ENCODE measurements at regions not wholly inside any gene's neighbourhood (a gene's known extent, or its start where the extent isn't known, plus 50 kb on each side); places are given as distances from the start of the nearest gene placed in this dataset.

DNA sequence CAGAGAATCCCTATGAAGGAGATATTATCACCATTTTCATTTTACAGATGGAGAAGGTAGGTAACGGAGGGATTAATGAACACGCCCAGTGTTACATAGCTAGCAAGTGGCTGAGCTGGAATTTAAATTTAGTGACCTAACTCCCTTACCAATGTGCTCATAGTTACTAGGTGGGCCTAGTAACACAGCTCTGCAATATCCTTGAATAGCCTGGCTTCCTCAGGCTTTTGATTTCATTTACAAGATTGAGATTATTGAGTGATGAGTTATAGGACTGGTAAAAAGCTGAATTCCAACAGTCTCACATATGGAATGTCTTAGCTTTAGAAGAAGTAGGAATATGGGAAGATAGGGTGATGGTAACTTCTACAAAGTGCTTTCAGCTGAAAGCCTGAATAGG lies 336.3 kb upstream of the KIF2A start:
- no peak for DNase-seq

DNA sequence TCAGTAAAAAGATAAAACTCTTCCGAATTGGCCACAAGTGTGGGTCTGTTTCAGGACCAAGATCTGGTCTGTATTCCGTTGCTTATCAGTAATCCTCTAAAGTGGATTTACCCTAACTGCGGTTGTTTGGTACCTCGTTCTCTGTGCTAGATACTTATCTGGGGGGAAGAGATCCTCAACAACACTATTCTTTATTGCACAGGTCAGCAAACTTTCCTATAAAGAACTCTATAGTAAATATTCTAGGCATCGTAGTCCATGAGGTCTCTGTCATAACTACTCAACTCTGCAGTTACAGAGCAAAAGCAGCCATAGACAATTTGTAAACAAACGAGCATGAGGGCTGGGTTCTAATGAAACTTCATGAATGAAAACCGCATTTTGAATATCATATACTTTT lies 335.8 kb upstream of the KIF2A start:
- DNase-seq = no peak

DNA sequence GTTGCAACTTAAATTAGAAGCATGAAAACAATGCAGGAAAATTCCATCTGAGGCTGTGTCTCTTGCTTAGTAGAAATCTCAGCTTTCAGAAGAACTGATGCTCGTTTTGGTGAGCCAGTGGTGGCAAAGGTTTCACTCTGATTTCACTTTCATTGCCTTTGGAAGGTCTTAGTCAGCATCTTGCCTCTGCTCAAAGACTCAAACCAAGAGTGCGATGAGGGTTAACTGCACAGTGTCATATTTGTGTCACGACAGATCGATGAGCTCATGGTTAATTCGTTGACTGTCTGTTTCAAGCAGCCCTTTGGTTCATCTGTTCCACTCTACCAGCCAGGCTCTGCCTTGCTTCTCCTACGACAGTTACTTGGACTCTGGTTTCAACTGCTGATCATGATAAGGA lies 331.3 kb upstream of the KIF2A start:
- DNase-seq = peak; percentile 64

DNA sequence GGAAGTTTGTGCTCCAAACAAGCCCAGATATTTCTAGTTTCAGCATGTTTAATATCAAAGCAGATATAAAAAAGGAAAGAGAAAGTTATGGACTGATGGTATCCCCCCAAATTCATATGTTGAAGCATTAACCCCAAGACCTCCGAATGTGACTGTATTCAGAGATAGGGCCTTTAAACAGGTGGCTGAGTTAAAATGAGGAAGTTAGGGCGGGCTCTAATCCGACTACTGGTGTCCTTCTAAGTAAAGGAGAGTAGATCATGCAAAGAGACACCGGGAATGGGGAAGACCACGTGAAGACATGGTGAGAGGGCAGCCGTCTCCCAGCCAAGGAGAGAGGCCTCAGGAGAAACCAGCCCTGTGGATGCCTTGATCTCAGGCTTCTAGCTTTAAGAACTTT lies 324.1 kb upstream of the KIF2A start:
- no peak for DNase-seq

DNA sequence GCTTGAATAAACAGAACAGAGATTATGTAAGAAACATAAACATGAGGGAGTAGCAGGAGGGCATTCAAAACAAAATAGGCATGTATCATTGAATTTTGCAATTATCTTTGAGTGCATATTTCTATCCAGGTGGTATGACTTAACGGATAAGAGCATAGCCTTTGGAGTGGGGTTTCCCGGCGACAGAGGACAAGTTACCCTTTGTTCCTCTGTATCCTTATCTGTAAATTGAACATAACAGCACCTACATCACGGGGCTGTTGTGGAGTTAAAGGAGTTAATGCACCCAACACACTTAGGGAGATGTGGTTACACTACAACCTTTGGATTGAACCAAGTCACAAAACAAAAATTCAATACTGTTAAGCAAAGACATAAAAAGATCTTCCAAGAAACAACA lies 314.6 kb upstream of the KIF2A start:
- no peak for DNase-seq

DNA sequence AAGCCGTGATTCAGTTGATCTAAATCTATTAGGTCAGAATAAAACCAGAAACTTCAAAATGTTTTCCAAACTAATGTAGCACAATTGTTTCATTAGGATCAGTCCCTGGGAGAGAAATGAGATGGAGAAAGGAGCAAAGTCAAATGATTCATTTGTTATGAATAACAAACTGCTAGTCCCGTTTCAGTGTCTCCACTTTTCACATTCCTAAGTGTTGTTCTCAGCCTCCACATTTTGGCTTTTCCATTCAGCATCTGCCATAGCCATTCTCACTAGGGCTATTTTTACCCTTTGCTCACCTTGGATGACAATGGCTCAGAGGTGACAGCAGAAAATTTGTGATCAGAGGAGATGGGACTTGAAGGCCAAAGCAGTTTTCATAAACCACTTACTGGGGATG lies 314.1 kb upstream of the KIF2A start:
- DNase-seq = no peak

DNA sequence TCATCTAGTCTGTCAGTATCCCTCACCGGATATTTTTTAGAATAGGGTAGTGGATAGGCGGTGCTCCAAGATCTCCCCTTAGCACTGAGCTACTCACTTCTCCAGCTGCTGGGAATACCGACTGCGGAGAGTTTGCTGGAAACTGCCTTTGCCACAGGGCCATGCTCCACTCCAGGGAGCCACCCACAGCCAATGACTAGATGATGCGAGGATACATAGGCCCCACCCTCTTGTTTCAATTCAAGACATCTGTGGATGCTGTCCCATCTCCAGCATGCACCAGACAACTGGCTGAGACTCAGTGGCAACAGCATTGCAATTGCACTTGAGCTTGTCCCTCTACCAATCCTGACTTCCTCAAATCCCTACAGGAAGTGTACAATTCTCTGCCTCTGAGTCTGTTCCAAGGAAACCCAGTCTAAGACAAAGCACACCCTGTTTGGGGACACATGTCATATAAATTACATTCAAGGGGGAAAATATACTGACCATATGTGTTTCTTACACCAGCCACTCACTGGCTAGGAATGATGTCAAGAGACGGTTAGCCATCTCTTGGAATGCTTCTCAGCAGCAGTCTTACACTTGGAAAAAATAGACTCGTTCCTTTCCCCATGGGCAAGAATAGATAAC lies 312.6 kb upstream of the KIF2A start:
- DNase-seq = no peak

DNA sequence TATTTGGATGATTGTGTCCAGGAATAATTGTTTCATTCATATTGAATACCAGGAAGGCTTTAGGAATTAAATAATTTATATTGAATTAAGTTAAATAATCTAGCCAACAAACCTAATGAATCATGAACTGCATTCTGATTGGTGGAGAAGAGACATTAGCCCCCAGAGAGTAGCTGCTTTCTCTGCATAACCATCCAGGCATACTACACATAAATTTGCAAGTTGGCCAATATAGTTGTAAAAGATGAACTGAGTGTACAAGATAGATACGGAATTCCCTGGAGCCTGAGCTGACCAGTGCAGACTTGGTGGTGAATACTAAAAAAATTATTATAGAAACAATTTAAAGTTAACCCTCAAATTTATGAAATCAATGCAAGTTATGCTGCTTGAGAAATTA lies 311.8 kb upstream of the KIF2A start:
- DNase-seq = no peak

DNA sequence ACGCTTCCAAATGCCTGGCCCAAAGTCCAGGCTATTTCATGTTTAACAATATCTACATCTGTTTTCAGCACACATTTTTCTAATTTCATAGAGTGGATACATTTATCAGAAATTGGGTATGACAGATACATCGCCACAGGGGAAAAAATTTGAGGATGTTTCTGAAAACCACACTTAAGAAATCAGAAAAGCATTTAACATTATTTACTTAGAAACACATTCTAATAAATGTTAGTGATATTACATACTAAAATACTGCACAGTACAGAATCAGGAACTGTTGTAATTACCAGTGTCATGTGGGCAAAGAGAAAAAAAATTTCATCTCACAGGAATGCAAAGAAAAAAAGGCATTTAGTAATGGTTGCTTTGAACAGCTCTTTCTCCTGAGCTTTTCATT lies 310.5 kb upstream of the KIF2A start:
- DNase-seq = no peak

DNA sequence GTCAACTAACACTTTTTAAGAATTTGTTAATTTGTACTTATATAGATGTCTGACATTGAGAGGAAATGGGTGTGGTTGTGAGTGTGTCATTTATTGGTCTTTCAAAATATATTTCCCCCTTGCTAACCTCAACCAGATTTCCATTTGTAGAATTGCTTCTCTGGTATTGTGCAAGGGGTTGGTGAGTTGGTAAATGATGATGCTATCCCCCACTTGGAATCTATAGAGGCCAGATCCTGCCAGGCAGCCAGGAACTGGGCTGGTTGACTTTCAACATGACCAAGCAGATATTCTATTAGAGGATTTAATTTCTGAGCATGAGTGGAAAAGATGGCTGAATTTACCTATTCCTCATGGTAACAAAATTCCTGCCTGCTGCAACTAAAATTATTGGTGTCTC lies 306.6 kb upstream of the KIF2A start:
- DNase-seq = no peak

DNA sequence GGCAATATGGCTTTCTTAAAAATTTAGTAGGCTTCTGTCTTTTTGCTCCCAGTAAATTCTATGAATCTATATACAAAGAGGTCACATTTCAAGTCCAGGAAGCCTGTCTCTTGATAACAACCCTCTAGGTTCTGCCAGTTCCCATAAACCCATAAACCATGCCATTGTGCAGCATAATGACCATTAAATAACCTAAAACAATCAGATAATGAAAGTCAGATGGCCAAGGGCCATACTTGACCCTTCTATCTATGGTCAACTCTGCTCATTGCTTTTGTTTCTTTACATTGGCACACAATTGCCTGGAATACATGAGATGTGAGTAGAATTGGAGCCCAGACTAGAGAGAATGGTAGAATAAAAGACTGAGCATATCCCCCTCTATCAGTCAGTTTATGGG lies 305.4 kb upstream of the KIF2A start:
- no peak for DNase-seq

DNA sequence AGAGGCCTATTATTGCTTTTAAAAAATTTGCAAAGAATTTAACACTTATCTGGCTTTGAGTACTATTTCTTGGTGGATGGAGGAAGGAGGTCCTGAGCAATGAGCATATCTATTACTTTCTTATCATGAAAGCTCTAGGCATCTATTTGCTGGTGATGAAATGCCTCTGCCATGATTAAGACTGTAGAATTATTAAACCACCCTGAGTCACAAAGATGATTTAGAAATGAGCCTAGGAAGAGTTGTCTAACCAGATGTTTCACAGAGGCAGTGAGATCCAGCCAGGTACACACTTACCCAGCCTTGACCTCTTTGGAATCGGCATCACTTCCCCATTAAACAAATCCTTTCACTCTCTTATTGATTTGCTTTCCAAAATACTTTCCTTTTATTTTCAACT lies 304.4 kb upstream of the KIF2A start:
- no peak for DNase-seq

DNA sequence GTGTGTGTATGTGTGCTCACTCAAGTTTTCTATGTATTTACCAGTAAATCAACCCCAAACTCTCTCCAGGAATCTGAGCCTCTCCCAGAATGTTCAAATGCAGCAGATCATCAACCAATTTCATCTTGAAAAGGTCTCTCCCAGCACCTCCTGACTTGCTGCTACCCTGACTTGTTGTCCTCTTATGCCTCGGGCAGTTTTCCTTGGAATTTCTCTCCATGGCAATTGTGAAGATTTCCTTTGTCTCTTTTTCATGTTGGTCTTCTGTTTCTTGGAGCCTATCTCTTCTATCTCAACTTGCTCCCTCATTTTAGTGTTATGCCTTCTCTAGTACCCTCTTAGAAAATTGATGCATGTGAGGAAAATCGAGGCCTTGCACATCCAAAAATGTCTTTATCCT lies 303.6 kb upstream of the KIF2A start:
- no peak for DNase-seq

DNA sequence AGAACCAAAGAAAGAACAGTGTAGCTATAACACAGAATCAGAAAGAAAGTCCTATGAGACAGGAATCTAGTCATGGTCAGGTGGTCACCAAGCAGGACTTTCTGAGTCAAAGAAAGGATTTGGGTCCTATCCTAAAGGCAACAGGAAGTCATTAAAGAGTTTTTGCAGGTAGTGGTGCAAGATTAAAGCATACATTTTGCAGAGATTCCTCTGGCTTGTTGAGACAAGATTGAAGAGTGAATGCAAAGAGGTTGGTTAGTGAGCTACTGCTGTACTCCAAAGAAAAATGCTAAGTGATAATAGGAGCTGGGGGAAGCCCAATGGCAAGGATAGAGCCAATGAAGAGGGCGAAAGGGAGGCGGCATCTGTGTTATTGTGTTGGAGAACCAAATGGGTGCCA lies 300.5 kb upstream of the KIF2A start:
- DNase-seq = no peak

DNA sequence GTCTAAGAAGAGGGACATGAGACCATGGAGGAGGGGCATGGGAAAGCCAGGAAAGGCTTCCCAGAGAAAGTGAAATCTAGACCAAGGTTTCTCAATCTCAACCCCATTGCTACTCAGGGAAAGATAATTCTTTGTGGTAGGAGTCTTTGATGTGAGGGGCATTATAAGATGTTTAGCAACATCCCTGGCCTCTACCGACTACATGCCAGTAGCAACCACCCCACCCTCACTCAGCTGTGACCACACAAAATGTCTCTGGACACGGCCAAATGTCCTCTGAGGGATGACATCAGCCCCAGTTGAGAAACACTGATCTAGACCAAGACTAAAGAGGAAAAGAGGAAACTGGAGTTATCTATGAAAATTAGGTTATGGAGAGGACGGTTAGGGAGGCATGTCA lies 298.5 kb upstream of the KIF2A start:
- no peak for DNase-seq

DNA sequence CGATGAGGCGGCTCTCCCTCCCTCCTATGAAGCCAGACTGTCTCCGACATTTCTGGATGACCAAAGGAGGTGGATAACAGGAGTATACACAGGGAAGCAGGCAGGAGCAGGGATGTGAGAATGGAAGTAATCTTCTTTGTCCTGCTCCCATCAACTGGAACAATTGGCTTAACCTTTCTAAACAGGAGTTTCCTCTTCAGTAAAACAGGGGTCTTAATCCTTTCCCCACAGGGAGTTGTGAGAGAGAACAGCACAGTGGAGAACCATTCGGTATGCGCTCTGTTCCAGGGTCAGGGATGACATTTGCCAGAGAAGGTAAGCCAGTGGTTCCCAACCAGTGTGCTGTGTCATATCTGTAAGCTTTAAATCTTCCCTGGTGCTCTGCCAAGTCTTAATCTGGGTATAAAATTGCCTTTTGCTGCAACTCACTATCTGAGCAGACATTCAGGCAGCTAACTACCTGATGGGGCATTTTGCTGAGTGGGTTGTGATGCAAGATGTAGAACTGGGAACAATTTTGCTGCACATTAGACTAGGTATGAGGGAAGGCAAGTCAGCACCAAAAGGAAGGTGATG lies 294.8 kb upstream of the KIF2A start:
- DNase-seq = no peak

DNA sequence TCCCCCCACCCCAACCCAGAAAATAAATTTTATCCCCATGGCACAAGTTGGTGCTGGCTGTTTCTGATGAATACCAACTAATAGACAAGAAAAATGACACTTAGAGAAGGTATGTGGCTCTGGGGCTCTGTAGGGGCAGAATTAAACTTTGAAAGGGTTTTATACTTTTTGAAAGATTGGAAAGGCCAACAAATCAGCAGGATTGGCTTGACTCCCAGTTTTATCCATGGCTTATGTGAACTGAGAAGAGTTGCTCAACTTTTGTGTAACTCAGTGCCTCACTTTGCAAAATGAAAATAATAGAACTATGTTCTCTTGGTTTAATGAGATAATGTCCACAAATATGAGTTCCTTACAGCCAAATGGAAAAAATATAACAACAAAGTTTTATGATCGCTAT lies 288.9 kb upstream of the KIF2A start:
- DNase-seq = no peak

DNA sequence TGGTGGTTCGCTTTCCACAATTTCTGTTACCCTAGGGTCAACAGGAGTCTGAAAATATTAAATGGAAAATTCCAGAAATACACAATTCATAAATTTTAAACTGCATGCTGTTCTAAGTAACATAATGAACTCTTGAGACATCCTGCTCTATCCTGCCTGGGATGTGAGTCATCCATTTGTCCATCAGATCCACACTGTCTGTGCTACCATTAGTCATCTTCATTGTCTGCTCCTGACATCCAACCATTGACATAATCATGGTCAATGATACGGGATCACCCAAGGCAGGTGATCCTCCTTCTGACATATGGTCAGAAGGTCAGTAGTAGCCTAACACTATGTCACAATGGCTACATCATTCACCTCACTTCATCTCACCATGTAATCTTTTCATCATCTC lies 276.7 kb upstream of the KIF2A start:
- DNase-seq = no peak

DNA sequence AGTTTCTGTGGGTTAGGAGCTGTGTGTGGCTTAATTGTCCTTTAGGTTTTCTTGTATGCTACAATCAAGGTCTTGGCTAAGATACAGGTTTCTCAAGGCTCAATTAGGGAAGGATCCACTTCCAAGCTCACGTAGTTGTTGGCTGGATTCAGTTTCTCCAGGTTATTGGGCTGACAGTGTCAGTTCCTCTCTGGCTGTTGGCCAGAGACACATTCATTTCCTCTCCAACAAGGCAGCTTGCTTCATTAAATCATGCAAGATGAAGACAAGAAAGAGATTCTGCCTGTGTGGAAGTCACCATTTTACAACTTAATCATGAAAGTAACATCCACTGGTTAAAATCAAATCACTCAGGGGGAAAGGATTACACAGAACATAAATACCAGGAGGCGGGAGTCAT lies 275.7 kb upstream of the KIF2A start:
- no peak for DNase-seq

DNA sequence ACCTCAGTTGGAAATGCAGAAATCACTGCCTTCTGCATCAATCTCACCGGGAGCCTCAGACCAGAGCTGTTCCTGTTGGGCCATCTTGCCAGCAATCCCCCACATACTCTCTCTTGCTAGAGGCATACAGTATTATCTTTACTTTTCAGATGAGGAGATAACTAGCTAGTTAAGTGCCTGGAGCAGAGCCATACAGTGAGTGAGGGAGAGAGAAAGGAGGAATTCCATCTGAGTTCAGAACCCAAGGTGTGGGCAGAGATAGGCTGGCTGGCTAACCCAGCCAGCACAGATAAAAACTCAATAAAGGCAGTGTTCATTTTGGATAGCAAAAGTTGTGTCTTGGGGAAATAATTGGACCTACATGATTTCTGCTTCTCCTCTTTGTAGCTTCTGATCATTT lies 268.0 kb upstream of the KIF2A start:
- no peak for DNase-seq

DNA sequence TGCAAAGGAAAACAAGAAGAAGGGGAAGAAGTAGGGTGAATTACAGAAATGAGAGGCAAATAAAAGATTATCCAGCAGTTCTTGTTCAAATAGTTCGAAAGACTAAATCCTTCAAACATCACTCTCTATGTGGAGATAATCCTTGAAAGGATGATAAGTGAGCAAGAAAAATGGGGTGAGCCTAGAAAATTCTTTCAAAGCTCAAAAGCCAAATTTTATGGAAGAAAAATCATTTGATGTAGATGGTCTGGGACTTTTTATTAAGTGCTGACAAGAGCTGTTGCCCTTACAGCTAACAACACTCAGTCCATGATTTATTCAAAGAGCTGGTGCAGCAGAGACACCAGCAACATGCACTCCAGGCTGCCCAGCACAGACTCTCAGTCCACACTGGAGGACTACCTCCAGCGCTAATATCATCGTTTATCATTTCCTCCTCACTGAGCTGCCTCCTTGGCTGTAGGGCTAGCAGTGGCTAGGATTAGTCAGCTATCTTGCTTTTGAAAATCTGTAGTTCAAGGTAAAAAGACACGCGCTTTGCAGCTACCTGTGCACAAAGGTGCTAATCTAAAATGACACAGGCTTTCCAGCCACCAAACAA lies 264.8 kb upstream of the KIF2A start:
- DNase-seq = no peak

DNA sequence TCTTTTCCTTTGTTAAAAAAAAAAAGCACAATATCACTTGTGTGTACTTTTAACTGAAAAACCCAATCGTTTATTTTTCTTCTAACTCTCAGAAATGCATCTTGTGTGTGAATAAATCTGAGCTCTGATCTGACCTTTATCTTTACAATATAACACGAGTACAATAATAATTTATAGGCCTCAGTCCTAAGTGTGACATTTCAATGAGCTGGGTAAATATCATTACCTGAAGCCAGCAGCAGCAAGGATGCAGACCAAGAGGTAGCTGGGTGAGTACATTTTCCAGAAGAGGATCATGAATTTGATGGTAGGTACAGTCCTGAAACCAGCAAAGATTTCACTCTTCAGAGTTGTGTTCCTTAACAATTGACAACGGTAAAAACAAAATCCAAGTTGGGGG lies 264.0 kb upstream of the KIF2A start:
- no peak for DNase-seq

DNA sequence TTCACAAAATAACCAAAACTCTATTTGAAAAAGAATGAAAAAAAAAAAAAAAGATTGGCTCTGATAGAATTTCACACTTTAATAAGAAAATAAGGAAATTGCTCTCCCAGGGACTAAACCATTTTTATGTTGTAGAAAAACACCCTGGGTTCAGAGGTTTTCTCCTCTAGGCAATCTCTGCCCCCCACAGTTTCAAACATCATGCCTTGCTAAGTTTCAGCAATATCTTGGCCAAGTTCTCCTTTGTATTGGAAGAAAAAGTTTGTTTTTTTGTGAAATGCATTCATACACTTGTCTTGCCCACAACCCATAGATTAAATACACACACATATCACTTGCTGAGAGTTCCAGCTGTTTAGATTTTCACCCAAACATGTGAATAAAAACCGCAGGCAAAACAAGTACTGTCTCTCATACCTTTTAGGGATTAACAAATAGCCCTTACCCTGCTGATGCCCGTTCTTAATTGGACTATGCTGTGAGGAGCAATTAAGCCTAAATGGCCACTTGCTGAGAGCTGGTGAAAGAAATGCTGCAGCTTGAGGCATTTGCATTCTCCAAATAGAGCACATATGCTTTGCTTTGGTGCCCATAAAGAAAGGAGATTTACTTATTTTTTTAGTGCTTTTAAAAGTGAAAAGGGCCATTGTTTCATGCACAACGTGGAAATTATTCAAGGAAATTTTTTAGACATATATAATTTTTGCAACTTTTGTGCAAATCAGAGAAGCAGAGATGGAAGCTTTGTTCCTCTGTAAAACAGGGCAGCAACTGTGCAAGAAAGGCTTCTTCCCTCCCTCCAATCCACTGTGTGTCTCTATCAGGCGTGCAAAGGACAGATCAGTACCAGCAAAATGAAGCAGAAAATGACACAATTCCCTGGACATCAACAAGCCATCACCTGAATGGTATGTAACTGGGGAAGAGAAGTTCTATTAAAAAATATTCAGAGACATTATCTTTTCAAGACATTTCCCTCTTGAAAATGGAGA lies 262.4 kb upstream of the KIF2A start:
- no peak for DNase-seq

DNA sequence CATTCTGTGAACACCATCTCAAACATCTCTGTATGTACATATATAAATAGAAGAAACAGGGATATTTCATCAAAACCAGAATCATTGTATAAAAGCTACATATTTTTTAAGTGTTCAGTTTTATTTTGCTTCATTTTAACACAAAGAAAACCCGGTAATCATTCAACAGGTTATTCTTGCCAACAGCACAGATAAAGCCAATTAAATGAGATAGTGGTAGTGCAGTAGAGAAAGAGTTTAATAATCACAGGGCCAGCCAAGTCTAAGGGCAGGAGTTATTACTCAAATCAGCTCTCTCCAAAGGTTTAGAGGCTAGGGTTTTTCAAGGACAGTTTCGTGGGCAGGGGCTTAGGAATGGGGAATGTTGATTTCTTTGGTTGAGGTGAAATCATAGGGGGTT lies 261.0 kb upstream of the KIF2A start:
- no peak for DNase-seq
